Muscle of leg (tissue), 3 donors: ENCODE measurements at regions not wholly inside any gene's neighbourhood (a gene's known extent, or its start where the extent isn't known, plus 50 kb on each side); places are given as distances from the start of the nearest gene placed in this dataset.

Source experiments
- DNase-seq: peaks from one replicate; pipeline ENCODE4 v3.0.0; 2013
- H3K27ac ChIP-seq: one replicate; pipeline ENCODE4 v1.5.1; 2013; ENCODE audit warnings: mild to moderate bottlenecking, low read length, control low read depth
- H3K27me3 ChIP-seq: one replicate; pipeline ENCODE4 v1.6.1; 2013; ENCODE audit warnings: low read length; ENCODE audit not compliant: control insufficient read depth, insufficient read depth
- H3K36me3 ChIP-seq: one replicate; pipeline ENCODE4 v1.6.1; 2013; ENCODE audit warnings: low read length; ENCODE audit not compliant: control insufficient read depth, insufficient read depth
- H3K4me1 ChIP-seq: one replicate; pipeline ENCODE4 v1.6.1; 2013; ENCODE audit warnings: low read length; ENCODE audit not compliant: control insufficient read depth, insufficient read depth
- H3K4me3 ChIP-seq: one replicate; pipeline ENCODE4 v1.5.1; 2013; ENCODE audit warnings: low read length, control low read depth
- H3K9me3 ChIP-seq: replicated peaks from 2 replicates; pipeline ENCODE4 v1.6.1; 2013; ENCODE audit warnings: low read depth, low read length; ENCODE audit not compliant: control insufficient read depth
- WGBS: methylation state at CpG from one replicate; pipeline ENCODE4 v1.1.5; 2013; ENCODE audit warnings: missing lambda C conversion rate; ENCODE audit not compliant: insufficient coverage; 5-methylcytosine and 5-hydroxymethylcytosine counted together

GRCh38 chr14:25226214-25226613 lies 176.3 kb upstream of the STXBP6 start:
- WGBS: 67% methylated on average over 1 of the region's 3 CpGs
- no peaks in the 10 kb centered on the region for H3K36me3 ChIP-seq

GRCh38 chr14:25222256-25222655 lies 172.3 kb upstream of the STXBP6 start:
- Histone ChIP-seq H3K9me3 (no peaks in the 10 kb centered on the region), H3K4me3 (no peak overlapping the region), H3K36me3 (no peaks in the 10 kb centered on the region), H3K4me1 (no peaks in the 10 kb centered on the region), H3K27me3 (no peaks in the 10 kb centered on the region), H3K27ac (no peak overlapping the region)
- DNase-seq: no peak

More at GRCh38 chr14:25226214-25226613, 176.3 kb upstream of the STXBP6 start:
- Histone ChIP-seq H3K27me3 (no peaks in the 10 kb centered on the region), H3K27ac (no peak overlapping the region), H3K4me1 (no peaks in the 10 kb centered on the region), H3K4me3 (no peak overlapping the region), H3K9me3 (no peaks in the 10 kb centered on the region)
- DNase-seq: no peak

GRCh38 chr14:25220514-25220913 lies 170.6 kb upstream of the STXBP6 start:
- H3K4me3 ChIP-seq: no peak overlapping the region
- H3K27me3 ChIP-seq: no peaks in the 10 kb centered on the region
- H3K4me1 ChIP-seq: no peaks in the 10 kb centered on the region
- H3K36me3 ChIP-seq: no peaks in the 10 kb centered on the region
- no peak for DNase-seq
- H3K27ac ChIP-seq: no peak overlapping the region
- no peaks in the 10 kb centered on the region for H3K9me3 ChIP-seq

- Histone ChIP-seq H3K4me1 (no peaks in the 10 kb centered on the region), H3K36me3 (no peaks in the 10 kb centered on the region), H3K9me3 (no peaks in the 10 kb centered on the region), H3K27me3 (no peaks in the 10 kb centered on the region), H3K4me3 (no peak overlapping the region), H3K27ac (no peak overlapping the region)
- no peak for DNase-seq
These were observed 165.7 kb upstream of the STXBP6 start for GRCh38 chr14:25215607-25216006.

GRCh38 chr14:25197885-25198284 lies 147.9 kb upstream of the STXBP6 start:
- no peak overlapping the region for H3K4me3 ChIP-seq
- no peaks in the 10 kb centered on the region for H3K36me3 ChIP-seq
- no peak for DNase-seq
- no peaks in the 10 kb centered on the region for H3K27me3 ChIP-seq
- H3K27ac ChIP-seq: no peak overlapping the region
- H3K9me3 ChIP-seq: no peaks in the 10 kb centered on the region
- H3K4me1 ChIP-seq: no peaks in the 10 kb centered on the region

GRCh38 chr14:25180221-25180620 lies 130.3 kb upstream of the STXBP6 start:
- H3K36me3 ChIP-seq: no peaks in the 10 kb centered on the region
- no CpG with 5 or more reads among the region's 1 CpG for WGBS
- H3K4me1 ChIP-seq: no peaks in the 10 kb centered on the region
- DNase-seq: no peak
- H3K27me3 ChIP-seq: no peaks in the 10 kb centered on the region
- no peak overlapping the region for H3K27ac ChIP-seq
- peaks cover 7% of the 10 kb centered on the region for H3K9me3 ChIP-seq
- no peak overlapping the region for H3K4me3 ChIP-seq

- DNase-seq: no peak
- Histone ChIP-seq H3K27ac (no peak overlapping the region), H3K36me3 (no peaks in the 10 kb centered on the region), H3K9me3 (peaks cover 7% of the 10 kb centered on the region), H3K4me3 (no peak overlapping the region), H3K27me3 (no peaks in the 10 kb centered on the region), H3K4me1 (no peaks in the 10 kb centered on the region)
- WGBS: 60% methylated on average over 1 of the region's 3 CpGs
These were observed 128.3 kb upstream of the STXBP6 start for GRCh38 chr14:25178255-25178654.

GRCh38 chr14:25150934-25151790 lies 101.2 kb upstream of the STXBP6 start:
- no peak overlapping the region for H3K27ac ChIP-seq
- no peaks in the 10 kb centered on the region for H3K36me3 ChIP-seq
- no peaks in the 10 kb centered on the region for H3K27me3 ChIP-seq
- DNase-seq: peak; percentile 71
- 80% methylated on average over 1 of the region's 7 CpGs for WGBS
- no peaks in the 10 kb centered on the region for H3K9me3 ChIP-seq
- no peak overlapping the region for H3K4me3 ChIP-seq
- no peaks in the 10 kb centered on the region for H3K4me1 ChIP-seq

- DNase-seq: no peak
- Histone ChIP-seq H3K36me3 (no peaks in the 10 kb centered on the region), H3K4me1 (no peaks in the 10 kb centered on the region), H3K4me3 (no peak overlapping the region), H3K27me3 (no peaks in the 10 kb centered on the region), H3K27ac (no peak overlapping the region), H3K9me3 (no peaks in the 10 kb centered on the region)
These were observed 100.5 kb upstream of the STXBP6 start for GRCh38 chr14:25150401-25150800.

GRCh38 chr14:25140411-25140810 lies 90.5 kb upstream of the STXBP6 start:
- H3K9me3 ChIP-seq: no peaks in the 10 kb centered on the region
- no peaks in the 10 kb centered on the region for H3K27me3 ChIP-seq
- no peaks in the 10 kb centered on the region for H3K36me3 ChIP-seq
- no peak overlapping the region for H3K4me3 ChIP-seq
- no peak overlapping the region for H3K27ac ChIP-seq
- DNase-seq: peak; percentile 28
- H3K4me1 ChIP-seq: no peaks in the 10 kb centered on the region
- no CpG with 5 or more reads among the region's 2 CpGs for WGBS

GRCh38 chr14:25136811-25137210 lies 86.9 kb upstream of the STXBP6 start:
- H3K9me3 ChIP-seq: no peaks in the 10 kb centered on the region
- DNase-seq: no peak
- peaks cover 4% of the 10 kb centered on the region for H3K27me3 ChIP-seq
- H3K36me3 ChIP-seq: no peaks in the 10 kb centered on the region
- no peak overlapping the region for H3K4me3 ChIP-seq
- peaks cover 3% of the 10 kb centered on the region for H3K4me1 ChIP-seq
- WGBS: 54% methylated on average over 3 of the region's 5 CpGs
- no peak overlapping the region for H3K27ac ChIP-seq
